A549 (cell line): ENCODE measurements at regions not wholly inside any gene's neighbourhood (a gene's known extent, or its start where the extent isn't known, plus 50 kb on each side); places are given as distances from the start of the nearest gene placed in this dataset.

Experiments used
- EP300 ChIP-seq, 2 experiments: fragments of >200 bp; sonication (Bioruptor Twin); formaldehyde crosslinking; IDR thresholded peaks; 2 replicates in 1 of 2; 3 replicates in 1 of 2; pipeline ENCODE4 v1.6.1; 2016 to 2017
- ESRRA ChIP-seq: fragments of 150-350 bp; IDR thresholded peaks from 2 replicates; pipeline ENCODE4 v1.6.1; 2014; ENCODE audit warnings: mild to moderate bottlenecking, low read length, borderline replicate concordance
- HDAC2 ChIP-seq: fragments of 200-600 bp; sonication (generic); IDR thresholded peaks from 2 replicates; pipeline ENCODE4 v1.6.1; 2016
- JUNB ChIP-seq: fragments of >200 bp; sonication (Bioruptor Twin); formaldehyde crosslinking; IDR thresholded peaks from 2 replicates; pipeline ENCODE4 v1.6.1; 2016
- POLR2A ChIP-seq: IDR thresholded peaks from 2 replicates; pipeline ENCODE4 v1.6.1; 2012; ENCODE audit warnings: mild to moderate bottlenecking, low read length
- TF ChIP-seq, protein P1 (sequence below): fragments of >200 bp; sonication (Bioruptor Twin); formaldehyde crosslinking; IDR thresholded peaks from 3 replicates; pipeline ENCODE4 v1.5.1; 2016

DNA sequence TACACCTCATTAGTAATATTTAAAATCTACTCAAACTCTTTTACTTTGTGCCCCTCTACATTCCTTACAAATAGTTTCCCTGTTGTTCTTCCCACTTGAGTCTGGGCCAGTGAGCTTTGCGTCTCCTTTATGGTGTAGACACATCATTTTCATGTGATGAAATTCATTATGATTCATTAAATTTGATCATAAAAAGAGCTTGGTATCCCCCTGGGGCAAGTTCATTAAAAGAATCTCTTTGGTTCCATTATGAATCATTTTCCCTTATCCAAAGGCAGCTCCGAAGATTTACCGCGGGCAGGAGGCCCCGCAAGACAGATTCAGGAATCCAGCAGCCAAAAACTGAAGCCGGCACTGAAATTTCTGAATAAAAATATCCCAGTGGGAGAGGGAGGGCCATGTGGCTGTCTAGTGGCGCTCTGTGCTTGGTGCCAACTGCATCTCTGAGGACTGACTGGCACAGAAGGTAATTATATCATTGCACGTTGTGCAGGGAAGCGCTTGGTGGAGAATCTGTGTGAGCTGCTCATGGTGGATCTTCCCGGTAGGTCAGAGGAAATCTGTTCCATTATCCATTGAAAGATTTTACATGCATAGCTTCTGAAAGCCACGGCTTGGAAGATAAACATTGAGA is 151.4 kb upstream of the PITRM1 start:
- TF ChIP-seq, protein P1, sequence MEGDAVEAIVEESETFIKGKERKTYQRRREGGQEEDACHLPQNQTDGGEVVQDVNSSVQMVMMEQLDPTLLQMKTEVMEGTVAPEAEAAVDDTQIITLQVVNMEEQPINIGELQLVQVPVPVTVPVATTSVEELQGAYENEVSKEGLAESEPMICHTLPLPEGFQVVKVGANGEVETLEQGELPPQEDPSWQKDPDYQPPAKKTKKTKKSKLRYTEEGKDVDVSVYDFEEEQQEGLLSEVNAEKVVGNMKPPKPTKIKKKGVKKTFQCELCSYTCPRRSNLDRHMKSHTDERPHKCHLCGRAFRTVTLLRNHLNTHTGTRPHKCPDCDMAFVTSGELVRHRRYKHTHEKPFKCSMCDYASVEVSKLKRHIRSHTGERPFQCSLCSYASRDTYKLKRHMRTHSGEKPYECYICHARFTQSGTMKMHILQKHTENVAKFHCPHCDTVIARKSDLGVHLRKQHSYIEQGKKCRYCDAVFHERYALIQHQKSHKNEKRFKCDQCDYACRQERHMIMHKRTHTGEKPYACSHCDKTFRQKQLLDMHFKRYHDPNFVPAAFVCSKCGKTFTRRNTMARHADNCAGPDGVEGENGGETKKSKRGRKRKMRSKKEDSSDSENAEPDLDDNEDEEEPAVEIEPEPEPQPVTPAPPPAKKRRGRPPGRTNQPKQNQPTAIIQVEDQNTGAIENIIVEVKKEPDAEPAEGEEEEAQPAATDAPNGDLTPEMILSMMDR: no peak
- TF ChIP-seq EP300 (IDR thresholded peaks at IDR 0.05): no peak
- no peak for TF ChIP-seq JUNB
- TF ChIP-seq POLR2A: no peak
- TF ChIP-seq HDAC2: no peak
- no peak for TF ChIP-seq ESRRA
